MM.1S (cell line): ENCODE measurements at regions not wholly inside any gene's neighbourhood (a gene's known extent, or its start where the extent isn't known, plus 50 kb on each side); places are given as distances from the start of the nearest gene placed in this dataset.

Experiments used
- DNase-seq: peaks from one replicate; pipeline ENCODE4 v3.0.0-alpha.2; 2015
- H2AFZ ChIP-seq: fragments of 300-600 bp; sonication (generic); 2 replicates; pipeline ENCODE4 v1.6.0; 2016; ENCODE audit warnings: antibody characterized with exemption, low read length
- H3F3A ChIP-seq: fragments of 300-600 bp; sonication (generic); 2 replicates; pipeline ENCODE4 v1.6.1; 2016; ENCODE audit warnings: mild to moderate bottlenecking, antibody characterized with exemption, low read length, moderate library complexity, mixed read lengths; ENCODE audit not compliant: insufficient read depth
- H3K27ac ChIP-seq: fragments of 300-600 bp; sonication (generic); 2 replicates; pipeline ENCODE4 v1.5.1; 2016; ENCODE audit warnings: mild to moderate bottlenecking, low read length
- H3K27me3 ChIP-seq: fragments of 300-600 bp; sonication (generic); replicated peaks from 2 replicates; pipeline ENCODE4 v1.6.0; 2016; ENCODE audit warnings: low read length; ENCODE audit not compliant: insufficient read depth
- H3K36me3 ChIP-seq: fragments of 300-600 bp; sonication (generic); replicated peaks from 2 replicates; pipeline ENCODE4 v1.6.1; 2016; ENCODE audit warnings: mild to moderate bottlenecking, low read length, mixed read lengths; ENCODE audit not compliant: insufficient read depth
- H3K4me1 ChIP-seq: fragments of 300-600 bp; sonication (generic); 2 replicates; pipeline ENCODE4 v1.6.1; 2016; ENCODE audit warnings: low read length, mixed read lengths
- H3K4me2 ChIP-seq: fragments of 300-600 bp; sonication (generic); 2 replicates; pipeline ENCODE4 v1.6.0; 2016; ENCODE audit warnings: low read depth, low read length
- H3K4me3 ChIP-seq: fragments of 300-600 bp; sonication (generic); 2 replicates; pipeline ENCODE4 v1.5.1; 2016; ENCODE audit warnings: low read length, mixed read lengths
- H3K79me2 ChIP-seq: fragments of 300-600 bp; sonication (generic); 2 replicates; pipeline ENCODE4 v1.6.1; 2016; ENCODE audit warnings: mixed run types, low read length, mixed read lengths
- H3K9ac ChIP-seq: fragments of 300-600 bp; sonication (generic); 2 replicates; pipeline ENCODE4 v1.6.1; 2016; ENCODE audit warnings: low read length, mixed read lengths
- H3K9me2 ChIP-seq: fragments of 300-600 bp; sonication (generic); replicated peaks from 2 replicates; pipeline ENCODE4 v1.6.1; 2016; ENCODE audit warnings: mild to moderate bottlenecking, low read length, mixed read lengths; ENCODE audit not compliant: insufficient read depth
- H3K9me3 ChIP-seq: fragments of 300-600 bp; sonication (generic); replicated peaks from 2 replicates; pipeline ENCODE4 v1.6.1; 2016; ENCODE audit warnings: mild to moderate bottlenecking, low read length, mixed read lengths; ENCODE audit not compliant: insufficient read depth
- H4K20me1 ChIP-seq: fragments of 300-600 bp; sonication (generic); 2 replicates; pipeline ENCODE4 v1.6.1; 2016; ENCODE audit warnings: mild to moderate bottlenecking, low read length, moderate library complexity, mixed read lengths; ENCODE audit not compliant: insufficient read depth
- EZH2 ChIP-seq: fragments of 300-600 bp; sonication (generic); optimal IDR thresholded peaks from 2 replicates; pipeline ENCODE3; 2017; ENCODE audit warnings: low read depth, mild to moderate bottlenecking, antibody characterized with exemption, low read length, mixed read lengths
- EZH2phosphoT487 ChIP-seq: fragments of 300-600 bp; sonication (generic); IDR thresholded peaks from 2 replicates; pipeline ENCODE4 v1.6.1; 2018; ENCODE audit warnings: antibody characterized with exemption, low read length
- TF ChIP-seq, protein P1 (sequence below): fragments of 300-600 bp; sonication (generic); IDR thresholded peaks from 2 replicates; pipeline ENCODE4 v1.5.1; 2016; ENCODE audit warnings: antibody characterized with exemption, low read length, mixed read lengths

DNA sequence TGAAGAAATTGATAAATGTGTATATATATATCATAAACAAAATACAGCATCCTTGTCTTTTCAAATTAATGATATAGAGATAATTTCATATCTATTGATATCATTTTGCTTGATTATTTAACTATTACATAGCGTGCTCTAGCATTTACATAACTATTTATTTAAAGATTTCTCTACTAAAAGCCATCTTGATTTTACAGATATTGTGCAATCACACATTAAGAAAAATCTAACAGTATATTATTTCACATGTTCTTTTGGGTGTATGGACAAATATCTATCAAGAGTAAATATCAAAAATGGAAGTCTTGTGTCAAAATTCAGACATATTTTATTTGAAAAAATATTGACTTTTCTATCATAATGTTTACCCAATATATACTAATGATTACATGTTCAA is 966.8 kb downstream of the SLITRK5 start:
- H3K4me2 ChIP-seq: no peak overlapping the region
- no peak for DNase-seq
- no peak overlapping the region for H3K4me3 ChIP-seq
- H3K9me2 ChIP-seq: no peaks in the 10 kb centered on the region
- H3K27me3 ChIP-seq: no peaks in the 10 kb centered on the region
- no peaks in the 10 kb centered on the region for H3K4me1 ChIP-seq
- H3K36me3 ChIP-seq: no peaks in the 10 kb centered on the region
- H3K9me3 ChIP-seq: no peaks in the 10 kb centered on the region
- no peak overlapping the region for H3K9ac ChIP-seq
- no peaks in the 10 kb centered on the region for H4K20me1 ChIP-seq
- TF ChIP-seq EZH2phosphoT487 (no peak), EZH2 (no peak)
- TF ChIP-seq, protein P1, sequence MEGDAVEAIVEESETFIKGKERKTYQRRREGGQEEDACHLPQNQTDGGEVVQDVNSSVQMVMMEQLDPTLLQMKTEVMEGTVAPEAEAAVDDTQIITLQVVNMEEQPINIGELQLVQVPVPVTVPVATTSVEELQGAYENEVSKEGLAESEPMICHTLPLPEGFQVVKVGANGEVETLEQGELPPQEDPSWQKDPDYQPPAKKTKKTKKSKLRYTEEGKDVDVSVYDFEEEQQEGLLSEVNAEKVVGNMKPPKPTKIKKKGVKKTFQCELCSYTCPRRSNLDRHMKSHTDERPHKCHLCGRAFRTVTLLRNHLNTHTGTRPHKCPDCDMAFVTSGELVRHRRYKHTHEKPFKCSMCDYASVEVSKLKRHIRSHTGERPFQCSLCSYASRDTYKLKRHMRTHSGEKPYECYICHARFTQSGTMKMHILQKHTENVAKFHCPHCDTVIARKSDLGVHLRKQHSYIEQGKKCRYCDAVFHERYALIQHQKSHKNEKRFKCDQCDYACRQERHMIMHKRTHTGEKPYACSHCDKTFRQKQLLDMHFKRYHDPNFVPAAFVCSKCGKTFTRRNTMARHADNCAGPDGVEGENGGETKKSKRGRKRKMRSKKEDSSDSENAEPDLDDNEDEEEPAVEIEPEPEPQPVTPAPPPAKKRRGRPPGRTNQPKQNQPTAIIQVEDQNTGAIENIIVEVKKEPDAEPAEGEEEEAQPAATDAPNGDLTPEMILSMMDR: no peak
- H2AFZ ChIP-seq: no peak overlapping the region
- no peaks in the 10 kb centered on the region for H3F3A ChIP-seq
- no peak overlapping the region for H3K27ac ChIP-seq
- H3K79me2 ChIP-seq: no peaks in the 10 kb centered on the region

DNA sequence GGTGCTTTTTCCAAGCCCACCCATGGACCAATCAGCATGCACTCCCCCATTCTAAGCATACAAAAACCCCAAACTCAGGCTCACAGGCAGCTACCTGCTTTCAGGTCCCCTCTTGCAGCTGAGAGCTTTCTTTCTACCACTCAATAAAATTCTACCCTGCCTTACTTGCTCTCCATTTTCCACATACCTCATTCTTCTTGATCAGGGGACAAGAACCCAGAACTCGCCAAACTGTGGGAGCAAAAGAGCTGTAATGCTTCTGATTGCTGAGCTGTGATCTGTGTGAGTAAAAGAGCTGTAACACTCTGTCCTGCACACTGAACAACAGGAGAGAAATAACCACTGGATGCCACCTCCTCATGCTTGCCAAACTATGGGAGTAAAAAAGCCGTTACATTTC is 972.1 kb downstream of the SLITRK5 start:
- Histone ChIP-seq H3F3A (no peaks in the 10 kb centered on the region), H3K9me2 (no peaks in the 10 kb centered on the region), H2AFZ (no peak overlapping the region), H3K4me3 (no peak overlapping the region), H3K4me2 (no peak overlapping the region), H3K4me1 (no peaks in the 10 kb centered on the region), H3K79me2 (no peaks in the 10 kb centered on the region), H3K9me3 (no peaks in the 10 kb centered on the region), H3K27ac (no peak overlapping the region), H4K20me1 (no peaks in the 10 kb centered on the region), H3K36me3 (no peaks in the 10 kb centered on the region), H3K9ac (no peak overlapping the region), H3K27me3 (no peaks in the 10 kb centered on the region)
- TF ChIP-seq EZH2phosphoT487: no peak
- no peak for TF ChIP-seq EZH2
- TF ChIP-seq, protein P1: no peak
- DNase-seq: no peak

DNA sequence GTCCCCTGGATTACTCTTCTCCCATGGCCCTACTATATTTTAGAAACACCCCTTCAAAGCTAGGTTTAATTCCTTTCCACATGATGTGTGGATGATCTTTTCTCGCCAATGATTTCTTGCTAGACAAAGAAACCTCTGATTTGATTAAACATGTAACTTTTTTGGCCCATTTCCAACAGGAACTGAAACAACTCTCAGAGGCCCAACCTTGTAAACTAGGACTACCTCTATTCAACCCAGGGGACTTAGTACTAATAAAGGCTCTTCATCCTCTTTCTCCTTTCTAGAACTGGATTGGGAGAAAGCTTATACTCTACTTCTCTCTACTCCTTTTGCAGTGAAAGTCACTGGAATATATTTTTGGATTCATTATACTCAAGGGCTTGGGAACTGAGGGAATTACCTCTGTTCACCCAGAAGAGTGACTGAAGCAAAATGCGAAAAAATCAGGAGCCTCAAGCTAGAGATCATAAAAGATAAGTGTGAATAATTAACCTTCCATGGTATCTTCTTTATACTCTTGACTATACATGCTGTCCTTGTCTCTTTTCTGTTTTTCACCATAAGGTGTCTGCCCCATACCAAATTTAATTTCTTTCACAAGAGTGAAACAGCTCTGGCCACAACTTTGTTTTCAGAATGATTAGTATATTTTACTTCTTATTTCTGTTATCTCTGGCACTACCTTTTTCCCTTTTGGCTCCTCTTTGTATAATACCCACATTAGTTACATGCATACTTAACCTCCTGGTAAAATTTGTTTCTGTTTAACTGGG is 977.6 kb downstream of the SLITRK5 start:
- no peaks in the 10 kb centered on the region for H4K20me1 ChIP-seq
- H3K9me3 ChIP-seq: no peaks in the 10 kb centered on the region
- H3K4me1 ChIP-seq: no peaks in the 10 kb centered on the region
- H3F3A ChIP-seq: no peaks in the 10 kb centered on the region
- H3K9me2 ChIP-seq: no peaks in the 10 kb centered on the region
- H3K27ac ChIP-seq: no peak overlapping the region
- no peaks in the 10 kb centered on the region for H3K79me2 ChIP-seq
- H3K4me2 ChIP-seq: no peak overlapping the region
- TF ChIP-seq EZH2phosphoT487: no peak
- no peak for TF ChIP-seq EZH2
- TF ChIP-seq, protein P1: no peak
- no peak overlapping the region for H3K4me3 ChIP-seq
- H2AFZ ChIP-seq: no peak overlapping the region
- DNase-seq: no peak
- H3K36me3 ChIP-seq: no peaks in the 10 kb centered on the region
- no peaks in the 10 kb centered on the region for H3K27me3 ChIP-seq
- no peak overlapping the region for H3K9ac ChIP-seq
